Loucy (cell line): ENCODE measurements at regions not wholly inside any gene's neighbourhood (a gene's known extent, or its start where the extent isn't known, plus 50 kb on each side); places are given as distances from the start of the nearest gene placed in this dataset.

ENCODE experiments used
- H2AFZ ChIP-seq: fragments of 200-600 bp; sonication (generic); 2 replicates; pipeline ENCODE4 v1.6.0; 2016; ENCODE audit warnings: antibody characterized with exemption, mild to moderate bottlenecking, low read length, moderate library complexity
- H3F3A ChIP-seq: fragments of 200-600 bp; 2 replicates; pipeline ENCODE4 v1.6.0; 2016; ENCODE audit warnings: antibody characterized with exemption, low read depth, mild to moderate bottlenecking
- H3K27me3 ChIP-seq: fragments of 200-600 bp; sonication (generic); 2 replicates; pipeline ENCODE4 v1.6.1; 2014; ENCODE audit warnings: low read length, mild to moderate bottlenecking; ENCODE audit not compliant: insufficient read depth, poor library complexity, severe bottlenecking
- H3K36me3 ChIP-seq: fragments of 200-600 bp; sonication (generic); 2 replicates; pipeline ENCODE4 v1.6.1; 2016; ENCODE audit warnings: low read length; ENCODE audit not compliant: insufficient read depth
- H3K4me1 ChIP-seq: fragments of 200-600 bp; sonication (generic); 2 replicates; pipeline ENCODE4 v1.5.1; 2014; ENCODE audit warnings: low read length, mild to moderate bottlenecking; ENCODE audit not compliant: insufficient read depth, poor library complexity, severe bottlenecking
- H3K4me2 ChIP-seq: fragments of 200-600 bp; sonication (generic); 2 replicates; pipeline ENCODE4 v1.6.0; 2014; ENCODE audit warnings: antibody characterized with exemption, low read length, low read depth, mild to moderate bottlenecking; ENCODE audit not compliant: poor library complexity, severe bottlenecking
- H3K4me3 ChIP-seq: fragments of 200-600 bp; sonication (generic); 2 replicates; pipeline ENCODE4 v1.5.1; 2014; ENCODE audit warnings: low read length, mild to moderate bottlenecking, mixed read lengths; ENCODE audit not compliant: poor library complexity, severe bottlenecking
- H3K79me2 ChIP-seq: fragments of 200-600 bp; sonication (generic); 2 replicates; pipeline ENCODE4 v1.6.1; 2014; ENCODE audit warnings: low read length; ENCODE audit not compliant: insufficient read depth
- H3K9ac ChIP-seq: fragments of 200-600 bp; sonication (generic); 2 replicates; pipeline ENCODE4 v1.6.0; 2014; ENCODE audit warnings: mild to moderate bottlenecking, low read depth, low read length, moderate library complexity; ENCODE audit not compliant: poor library complexity, severe bottlenecking
- H3K9me2 ChIP-seq: fragments of 200-600 bp; sonication (generic); replicated peaks from 2 replicates; pipeline ENCODE4 v1.6.1; 2016; ENCODE audit warnings: low read depth, low read length, mixed read lengths
- H3K9me3 ChIP-seq: fragments of 200-600 bp; sonication (generic); 2 replicates; pipeline ENCODE4 v1.6.1; 2014; ENCODE audit warnings: mild to moderate bottlenecking, antibody characterized with exemption, low read length, low read depth; ENCODE audit not compliant: insufficient read depth
- H4K20me1 ChIP-seq: fragments of 200-600 bp; sonication (generic); 2 replicates; pipeline ENCODE4 v1.6.0; 2014; ENCODE audit warnings: antibody characterized with exemption, low read length, mild to moderate bottlenecking; ENCODE audit not compliant: insufficient read depth, poor library complexity, severe bottlenecking
- CTCF ChIP-seq: fragments of 200-600 bp; sonication (generic); conservative IDR thresholded peaks from 2 replicates; pipeline ENCODE4 v1.5.1; 2014; ENCODE audit warnings: mild to moderate bottlenecking, antibody characterized with exemption, low read length
- EZH2phosphoT487 ChIP-seq: fragments of 200-600 bp; IDR thresholded peaks from 2 replicates; pipeline ENCODE4 v1.6.1; 2018; ENCODE audit warnings: antibody characterized with exemption, mild to moderate bottlenecking, moderate library complexity, borderline replicate concordance

- Histone ChIP-seq H3K4me1 (peaks cover 13% of the 10 kb centered on the region), H3K9me3 (no peaks in the 10 kb centered on the region), H4K20me1 (no peaks in the 10 kb centered on the region), H3K4me3 (no peak overlapping the region), H2AFZ (no peak overlapping the region), H3F3A (no peaks in the 10 kb centered on the region), H3K4me2 (no peak overlapping the region), H3K9ac (no peak overlapping the region), H3K79me2 (no peaks in the 10 kb centered on the region), H3K9me2 (no peaks in the 10 kb centered on the region), H3K27me3 (peaks cover 12% of the 10 kb centered on the region), H3K36me3 (no peaks in the 10 kb centered on the region)
- TF ChIP-seq EZH2phosphoT487 = no peak
- TF ChIP-seq CTCF = no peak
These were observed 169.2 kb upstream of the IRF2BP2 start for GRCh38 chr1:234779160-234779538.

- Histone ChIP-seq H2AFZ (no peak overlapping the region), H3K9me3 (no peaks in the 10 kb centered on the region), H3K9ac (no peak overlapping the region), H3K4me1 (peaks cover 13% of the 10 kb centered on the region), H3K36me3 (no peaks in the 10 kb centered on the region), H3F3A (no peaks in the 10 kb centered on the region), H3K79me2 (no peaks in the 10 kb centered on the region), H3K4me2 (no peak overlapping the region), H3K27me3 (peaks cover 12% of the 10 kb centered on the region), H3K9me2 (no peaks in the 10 kb centered on the region), H4K20me1 (no peaks in the 10 kb centered on the region), H3K4me3 (no peak overlapping the region)
- TF ChIP-seq EZH2phosphoT487 (no peak), CTCF (no peak)
These were observed 168.5 kb upstream of the IRF2BP2 start for GRCh38 chr1:234778221-234779159.

GRCh38 chr1:234777856-234778220 is 167.9 kb upstream of the IRF2BP2 start:
- Histone ChIP-seq H3K9me3 (no peaks in the 10 kb centered on the region), H3K9me2 (no peaks in the 10 kb centered on the region), H3K27me3 (peaks cover 12% of the 10 kb centered on the region), H3F3A (no peaks in the 10 kb centered on the region), H3K36me3 (no peaks in the 10 kb centered on the region), H3K4me3 (no peak overlapping the region), H2AFZ (no peak overlapping the region), H3K79me2 (no peaks in the 10 kb centered on the region), H3K9ac (no peak overlapping the region), H3K4me1 (peaks cover 14% of the 10 kb centered on the region), H4K20me1 (no peaks in the 10 kb centered on the region), H3K4me2 (no peak overlapping the region)
- TF ChIP-seq CTCF = no peak
- TF ChIP-seq EZH2phosphoT487 = no peak
